GM18520 (cell line): ENCODE measurements at regions not wholly inside any gene's neighbourhood (a gene's known extent, or its start where the extent isn't known, plus 50 kb on each side); places are given as distances from the start of the nearest gene placed in this dataset.
"Not testable (repeated sequence)": the region's sequence is repeated elsewhere in the genome, so short reads cannot be mapped to it uniquely, and the experiment has no call there.

ENCODE experiments used
- ATAC-seq: cut with Tn5 transposase; IDR thresholded peaks from one replicate; pipeline ENCODE4 v1.9.1; 2021; ENCODE audit not compliant: unreplicated experiment

- no peak for ATAC-seq
These were observed 1460.8 kb downstream of the RAPGEF2 start for GRCh38 chr4:160563552-160564282.

GRCh38 chr4:160567634-160568033 lies 1464.8 kb downstream of the RAPGEF2 start:
- no peak for ATAC-seq

- no peak for ATAC-seq
These were observed 1467.4 kb downstream of the RAPGEF2 start for GRCh38 chr4:160570271-160570670.

GRCh38 chr4:160574272-160574671 lies 1471.4 kb downstream of the RAPGEF2 start:
- ATAC-seq, result not testable (repeated sequence)

- no peak for ATAC-seq
These were observed 1477.7 kb downstream of the RAPGEF2 start for GRCh38 chr4:160580581-160580980.

GRCh38 chr4:160592258-160592657 lies 1489.4 kb downstream of the RAPGEF2 start:
- no peak for ATAC-seq

- ATAC-seq, result no peak
These were observed 1492.8 kb downstream of the RAPGEF2 start for GRCh38 chr4:160595646-160596045.

- no peak for ATAC-seq
These were observed 1501.7 kb downstream of the RAPGEF2 start for GRCh38 chr4:160604541-160604940.

- ATAC-seq, result no peak
These were observed 1508.3 kb downstream of the RAPGEF2 start for GRCh38 chr4:160611181-160611580.

- ATAC-seq, result no peak
These were observed 1528.2 kb downstream of the RAPGEF2 start for GRCh38 chr4:160631044-160631443.

- no peak for ATAC-seq
These were observed 1511.0 kb downstream of the FSTL5 start for GRCh38 chr4:160652790-160653189.

- ATAC-seq, result no peak
These were observed 1488.2 kb downstream of the FSTL5 start for GRCh38 chr4:160675550-160675949.

- ATAC-seq, result no peak
These were observed 1478.1 kb downstream of the FSTL5 start for GRCh38 chr4:160685729-160686128.

GRCh38 chr4:160701671-160702070 lies 1462.1 kb downstream of the FSTL5 start:
- no peak for ATAC-seq

GRCh38 chr4:160709026-160709425 lies 1454.8 kb downstream of the FSTL5 start:
- no peak for ATAC-seq

GRCh38 chr4:160709546-160709945 lies 1454.3 kb downstream of the FSTL5 start:
- ATAC-seq, result no peak

GRCh38 chr4:160716551-160716950 lies 1447.2 kb downstream of the FSTL5 start:
- ATAC-seq, result no peak

GRCh38 chr4:160717848-160718247 lies 1446.0 kb downstream of the FSTL5 start:
- ATAC-seq, result no peak

- no peak for ATAC-seq
These were observed 1439.7 kb downstream of the FSTL5 start for GRCh38 chr4:160724063-160724462.

- no peak for ATAC-seq
These were observed 1418.7 kb downstream of the FSTL5 start for GRCh38 chr4:160745126-160745525.

GRCh38 chr4:160746585-160746984 lies 1417.2 kb downstream of the FSTL5 start:
- ATAC-seq, result not testable (repeated sequence)

- no peak for ATAC-seq
These were observed 1391.1 kb downstream of the FSTL5 start for GRCh38 chr4:160772668-160773067.

- no peak for ATAC-seq
These were observed 1368.6 kb downstream of the FSTL5 start for GRCh38 chr4:160795216-160795615.
